Heart right ventricle (tissue), 16 donors: ENCODE measurements at regions not wholly inside any gene's neighbourhood (a gene's known extent, or its start where the extent isn't known, plus 50 kb on each side); places are given as distances from the start of the nearest gene placed in this dataset.
"Not testable (repeated sequence)": the region's sequence is repeated elsewhere in the genome, so short reads cannot be mapped to it uniquely, and the experiment has no call there.

Experiments used
- ATAC-seq, 8 donors: fragments of 200-7000 bp; cut with Tn5 transposase; one replicate each; pipeline ENCODE4 v1.9.1; 2020; ENCODE audit warnings: mild to moderate bottlenecking in 8 of 8, moderate library complexity in 8 of 8, moderate number of reproducible peaks in 1 of 8
- DNase-seq, 2 donors: peaks; one replicate each; pipeline ENCODE4 v3.0.0-alpha.2; 2020
- H3K27ac ChIP-seq, 10 donors: fragments of 200-600 bp; sonication (generic) in 2 of 10; one replicate each; pipeline versions ENCODE4 v1.5.0 to v1.8.0; 2020 to 2022; ENCODE audit warnings: mild to moderate bottlenecking in 3 of 10
- H3K27me3 ChIP-seq, 7 donors: fragments of 200-600 bp; one replicate each; pipeline ENCODE4 v1.8.0; 2021 to 2022; ENCODE audit warnings: mild to moderate bottlenecking in 2 of 7
- H3K36me3 ChIP-seq, 9 donors: fragments of 200-600 bp; sonication (generic) in 1 of 9; one replicate each; pipeline versions ENCODE4 v1.5.0 to v1.8.0; 2020 to 2022; ENCODE audit warnings: mild to moderate bottlenecking in 2 of 9
- H3K4me1 ChIP-seq, 9 donors: fragments of 200-600 bp; sonication (generic) in 1 of 9; one replicate each; pipeline versions ENCODE4 v1.5.0 to v1.8.0; 2020 to 2022; ENCODE audit warnings: mild to moderate bottlenecking in 4 of 9
- H3K4me3 ChIP-seq, 10 donors: fragments of 200-600 bp; sonication (generic) in 2 of 10; one replicate each; pipeline versions ENCODE4 v1.5.0 to v1.8.0; 2020 to 2022; ENCODE audit warnings: mild to moderate bottlenecking in 7 of 10, moderate library complexity in 2 of 10
- H3K9me3 ChIP-seq, 11 donors: fragments of 200-600 bp in 10 of 11; sonication (generic) in 2 of 11; one replicate each; pipeline versions ENCODE4 v1.5.0 to v1.8.0; 2013 to 2022; ENCODE audit warnings: mild to moderate bottlenecking in 2 of 11, control low read depth in 1 of 11, moderate library complexity in 1 of 11
- CTCF ChIP-seq, 9 donors: fragments of 200-600 bp; sonication (generic) in 2 of 9; IDR thresholded peaks; one replicate each; pipeline versions ENCODE4 v1.5.0 to v1.8.0; 2021 to 2022; ENCODE audit warnings: antibody characterized with exemption in 9 of 9, mild to moderate bottlenecking in 5 of 9, moderate library complexity in 1 of 9
- WGBS, 2 donors: extraction: QIAGEN DNeasy Blood & Tissue Kit; methylation state at CpG; one replicate each; pipeline ENCODE4 v1.1.7; 2013; ENCODE audit warnings: inconsistent platforms in 1 of 2; 5-methylcytosine and 5-hydroxymethylcytosine counted together
- intact Hi-C, 10 donors: fragments of 100-400 bp; cut with DNase I; formaldehyde crosslinking; loops; one replicate each; pipeline versions ENCODE4 v1.11.1 to v1.14.2; 2022
- donor health status: Arrhythmogenic right ventricular cardiomyopathy.
- donor health status: ischemic (EF 13 %, LVEDD 7.1; RV severe dilation, severe dysfunction).
- donor health status: healthy with polysubstance abuse.
- donor health status: DM: no; HTN: yes; CAD: no.
- donor health status: DM: no; HTN: no; CAD: no.
- donor health status: ischemic (EF 25% LVEDD 6.9; RV normal size, moderate dysfunction).
- donor health status: ischemic (EF 25% LVEDD 5.7; RV mildly dilated, moderate dysfunction).
- donor health status: healthy.
- donor health status: DM: yes; HTN: yes; CAD: no.
- donor health status: Ischemic cardiomyopathy.
- donor health status: ischemic (EF 35%, LVEDD 5.7; RV mildly dilated, moderate dysfunction).
- donor health status: nonischemic (EF 11% LVEDD 7.7; RV severe dilation, severe dysfunction).
- donor health status: DM: yes; HTN: yes; CAD: no.
- donor health status: PGD.
- donor health status: ischemic (EF 29% LVEDD 5.4; RV normal size, mild dysfunction).
- donor health status: nonischemic (EF 23%, LVEDD 6.1; RV moderate dilation, normal function).

- intact Hi-C loops: no loop called here
- Histone ChIP-seq H3K27ac (no peak overlapping the region), H3K27me3 (no peaks in the 10 kb centered on the region), H3K36me3 (no peaks in the 10 kb centered on the region), H3K9me3 (peaks cover 0 to 13% (median 0%) of the 10 kb centered on the region in 11 donors), H3K4me3 (no peak overlapping the region), H3K4me1 (peaks cover 0 to 18% (median 7%) of the 10 kb centered on the region in 9 donors)
- ATAC-seq (peak in 3 of 8 donors; percentile 40 to 64 (median 59)), DNase-seq (no peak)
- TF ChIP-seq CTCF (IDR thresholded peaks at IDR 0.05): no peak
- WGBS, 2 donors: 83 to 84% methylated on average over 9 of the region's 9 CpGs
Measured at GRCh38 chr3:197364410-197365071, 66.1 kb upstream of the DLG1 start.

- peaks cover 0 to 18% (median 7%) of the 10 kb centered on the region in 9 donors for H3K4me1 ChIP-seq
- 77 to 83% methylated on average over 14 of the region's 14 CpGs for WGBS, 2 donors
- no peaks in the 10 kb centered on the region for H3K36me3 ChIP-seq
- peaks cover 0 to 20% (median 0%) of the 10 kb centered on the region in 11 donors for H3K9me3 ChIP-seq
- TF ChIP-seq CTCF (IDR thresholded peaks at IDR 0.05): no peak
- H3K27me3 ChIP-seq: no peaks in the 10 kb centered on the region
- ATAC-seq (no peak), DNase-seq (no peak)
- no peak overlapping the region for H3K27ac ChIP-seq
- intact Hi-C loops: no loop called here
- H3K4me3 ChIP-seq: no peak overlapping the region
Measured at GRCh38 chr3:197363553-197364409, 65.4 kb upstream of the DLG1 start.

- Histone ChIP-seq H3K4me1 (peaks cover 0 to 18% (median 7%) of the 10 kb centered on the region in 9 donors), H3K27me3 (no peaks in the 10 kb centered on the region), H3K9me3 (peaks cover 0 to 20% (median 0%) of the 10 kb centered on the region in 11 donors), H3K36me3 (no peaks in the 10 kb centered on the region), H3K27ac (no peak overlapping the region), H3K4me3 (no peak overlapping the region)
- intact Hi-C loops: no loop called here
- WGBS, 2 donors: 52 to 80% methylated on average over 2 of the region's 2 CpGs
- no peak for DNase-seq
- no peak for ATAC-seq
- no peak for TF ChIP-seq CTCF (IDR thresholded peaks at IDR 0.05)
Measured at GRCh38 chr3:197362081-197362480, 63.7 kb upstream of the DLG1 start.

DNA sequence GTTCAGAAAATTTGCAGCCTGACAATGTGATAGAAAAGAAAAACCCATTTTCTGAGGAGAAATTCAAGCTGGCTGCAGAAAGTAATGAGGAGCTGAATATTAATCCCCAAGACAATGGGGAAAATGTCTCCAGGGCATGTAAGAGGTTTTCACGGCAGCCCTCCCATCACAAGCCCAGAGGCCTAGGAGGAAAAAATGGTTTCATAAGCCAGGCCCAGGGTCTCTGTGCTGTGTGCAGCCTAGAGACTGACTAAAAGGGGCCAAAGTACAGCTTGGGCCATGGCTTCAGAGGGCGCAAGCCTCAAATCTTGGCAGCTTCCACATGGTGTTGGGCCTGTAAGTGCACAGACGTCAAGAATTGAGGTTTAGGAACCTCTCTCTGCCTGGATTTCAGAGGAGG, 61.7 kb upstream of the DLG1 start:
- H3K27ac ChIP-seq, DNase-seq, H3K36me3 ChIP-seq, intact Hi-C loops, ATAC-seq, H3K27me3 ChIP-seq, H3K4me3 ChIP-seq: not testable (repeated sequence)
- H3K4me1 ChIP-seq: peaks cover 0 to 29% (median 8%) of the 10 kb centered on the region in 9 donors
- WGBS, 2 donors: 89 to 97% methylated on average over 3 of the region's 3 CpGs
- H3K9me3 ChIP-seq: peaks cover 0 to 20% (median 0%) of the 10 kb centered on the region in 11 donors

GRCh38 chr3:197359476-197359875, 61.1 kb upstream of the DLG1 start:
- not testable (repeated sequence) for H3K27me3 ChIP-seq, ATAC-seq, H3K36me3 ChIP-seq, DNase-seq, H3K27ac ChIP-seq, H3K4me3 ChIP-seq
- Histone ChIP-seq H3K4me1 (peaks cover 3 to 29% (median 13%) of the 10 kb centered on the region in 9 donors), H3K9me3 (peaks cover 0 to 20% (median 0%) of the 10 kb centered on the region in 11 donors)
- WGBS, 2 donors: 95 to 97% methylated on average over 3 of the region's 3 CpGs
- intact Hi-C loops: loop anchor here in 1 of 10 donors (10.0 kb wide), 1 partner anchor 95 kb away; no protein-coding TSS in a partner anchor
